ENCODE measurements at regions not wholly inside any gene's neighbourhood (a gene's known extent, or its start where the extent isn't known, plus 50 kb on each side); places are given as distances from the start of the nearest gene placed in this dataset.

DNA sequence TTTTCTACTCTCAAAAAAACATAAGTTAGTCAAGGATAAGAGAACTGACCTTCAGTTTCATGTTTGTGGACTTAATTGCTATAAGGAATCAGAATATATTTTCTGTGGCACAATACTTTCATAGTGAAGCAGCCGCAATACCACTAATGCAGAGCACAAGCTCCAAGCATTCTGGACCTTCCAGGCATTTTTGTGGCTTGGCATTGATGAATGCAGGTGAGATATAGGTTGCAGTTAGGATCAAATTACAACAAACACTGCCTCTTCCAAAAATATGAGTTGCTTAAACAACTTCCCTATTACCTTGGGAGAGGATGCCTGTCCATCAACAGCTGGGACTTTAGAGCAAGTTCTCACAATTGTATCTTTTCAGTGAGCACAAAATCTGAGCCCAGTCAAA is 162.8 kb upstream of the RSPO3 start:
- H3K9me3 ChIP-seq = no peaks in the 10 kb centered on the region
- H3K4me3 ChIP-seq = no peak overlapping the region
- intact Hi-C loops (cut with DNase I; ENCODE audit: low total_unique reads) = no loop called here
- no peaks in the 10 kb centered on the region for H3K36me3 ChIP-seq
- TF ChIP-seq CTCF (IDR thresholded peaks at IDR 0.05) = no peak
- no peak for TF ChIP-seq POLR2A (IDR thresholded peaks at IDR 0.05)
- no peak for TF ChIP-seq POLR2AphosphoS5 (IDR thresholded peaks at IDR 0.05)
- no peaks in the 10 kb centered on the region for H3K4me1 ChIP-seq
- no peak overlapping the region for H3K27ac ChIP-seq
- DNase-seq (ENCODE audit: low spot score in 2 of 2) = no peak
- no peaks in the 10 kb centered on the region for H3K27me3 ChIP-seq

DNA sequence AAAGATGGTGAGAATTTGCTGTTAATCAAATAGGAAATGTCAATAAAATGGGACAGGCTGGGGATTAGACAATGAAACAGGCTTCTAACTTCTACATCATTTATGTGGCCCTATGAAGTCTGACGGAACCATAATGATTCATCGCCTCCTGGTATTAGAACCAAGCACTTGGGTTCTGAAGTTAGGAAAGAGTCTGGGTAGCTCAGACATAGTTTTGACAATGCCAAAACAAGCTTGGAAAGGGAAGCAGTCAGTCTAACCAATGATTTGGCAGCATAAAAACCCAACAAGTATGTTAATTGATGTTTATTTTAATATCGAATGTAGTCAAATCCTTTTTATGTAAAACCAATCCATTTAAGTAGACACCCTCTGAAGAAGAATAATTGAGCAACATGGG is 160.8 kb upstream of the RSPO3 start:
- TF ChIP-seq POLR2A (IDR thresholded peaks at IDR 0.05) (no peak), POLR2AphosphoS5 (IDR thresholded peaks at IDR 0.05) (no peak), CTCF (IDR thresholded peaks at IDR 0.05) (no peak)

GRCh38 chr6:126959765-126960164 is 158.7 kb upstream of the RSPO3 start:
- H3K4me3 ChIP-seq = no peak overlapping the region
- TF ChIP-seq CTCF (IDR thresholded peaks at IDR 0.05) (no peak), POLR2A (IDR thresholded peaks at IDR 0.05) (no peak), POLR2AphosphoS5 (IDR thresholded peaks at IDR 0.05) (no peak)
- intact Hi-C loops (cut with DNase I; ENCODE audit: low total_unique reads) = no loop called here
- no peaks in the 10 kb centered on the region for H3K27me3 ChIP-seq
- no peaks in the 10 kb centered on the region for H3K4me1 ChIP-seq
- no peak for DNase-seq (ENCODE audit: low spot score in 2 of 2)
- H3K36me3 ChIP-seq = no peaks in the 10 kb centered on the region
- H3K27ac ChIP-seq = no peak overlapping the region
- H3K9me3 ChIP-seq = no peaks in the 10 kb centered on the region

More for the DNA sequence above, 160.8 kb upstream of the RSPO3 start:
- no peaks in the 10 kb centered on the region for H3K9me3 ChIP-seq
- intact Hi-C loops (cut with DNase I; ENCODE audit: low total_unique reads) = no loop called here
- no peaks in the 10 kb centered on the region for H3K36me3 ChIP-seq
- no peaks in the 10 kb centered on the region for H3K4me1 ChIP-seq
- no peak overlapping the region for H3K27ac ChIP-seq
- DNase-seq (ENCODE audit: low spot score in 2 of 2) = no peak
- H3K4me3 ChIP-seq = no peak overlapping the region
- H3K27me3 ChIP-seq = no peaks in the 10 kb centered on the region

DNA sequence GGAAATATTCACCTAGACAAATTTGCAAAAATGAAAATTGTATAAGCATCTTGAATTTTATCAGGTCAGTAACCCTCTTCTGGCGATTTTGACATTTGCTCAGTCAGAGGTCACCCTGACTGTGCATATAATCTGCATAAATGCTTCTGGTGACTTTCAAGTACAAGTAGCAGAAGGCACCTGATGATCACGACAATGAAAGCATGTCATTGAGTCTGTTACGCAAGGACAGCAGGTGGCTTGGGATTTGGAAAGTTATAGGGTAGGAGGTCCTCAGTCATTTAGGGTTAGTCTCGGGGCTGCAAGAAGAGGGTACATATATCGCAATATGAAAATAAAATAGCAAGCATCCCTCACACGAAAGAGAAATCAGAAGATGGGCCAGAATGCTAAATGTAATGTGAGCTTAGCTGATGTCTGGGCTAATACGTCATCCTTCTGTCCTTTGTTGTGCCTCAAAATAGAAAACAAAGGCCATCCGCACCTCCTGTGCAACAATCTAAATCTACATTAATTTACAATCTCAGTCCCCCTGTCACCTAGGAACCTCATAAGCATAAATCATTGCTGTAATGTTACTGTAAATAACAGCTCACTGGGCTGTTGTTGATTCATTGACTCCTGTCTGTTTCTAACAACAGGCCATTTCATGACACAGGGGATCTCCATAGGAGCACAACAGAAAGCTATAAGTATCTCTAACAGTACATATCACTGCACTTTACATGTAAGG is 155.2 kb upstream of the RSPO3 start:
- Histone ChIP-seq H3K4me1 (no peaks in the 10 kb centered on the region), H3K27me3 (no peaks in the 10 kb centered on the region), H3K36me3 (no peaks in the 10 kb centered on the region), H3K9me3 (no peaks in the 10 kb centered on the region), H3K27ac (no peak overlapping the region), H3K4me3 (no peak overlapping the region)
- intact Hi-C loops (cut with DNase I; ENCODE audit: low total_unique reads) = no loop called here
- no peak for DNase-seq (ENCODE audit: low spot score in 2 of 2)
- TF ChIP-seq CTCF (IDR thresholded peaks at IDR 0.05) = no peak
- TF ChIP-seq POLR2A (IDR thresholded peaks at IDR 0.05) = no peak
- no peak for TF ChIP-seq POLR2AphosphoS5 (IDR thresholded peaks at IDR 0.05)

DNA sequence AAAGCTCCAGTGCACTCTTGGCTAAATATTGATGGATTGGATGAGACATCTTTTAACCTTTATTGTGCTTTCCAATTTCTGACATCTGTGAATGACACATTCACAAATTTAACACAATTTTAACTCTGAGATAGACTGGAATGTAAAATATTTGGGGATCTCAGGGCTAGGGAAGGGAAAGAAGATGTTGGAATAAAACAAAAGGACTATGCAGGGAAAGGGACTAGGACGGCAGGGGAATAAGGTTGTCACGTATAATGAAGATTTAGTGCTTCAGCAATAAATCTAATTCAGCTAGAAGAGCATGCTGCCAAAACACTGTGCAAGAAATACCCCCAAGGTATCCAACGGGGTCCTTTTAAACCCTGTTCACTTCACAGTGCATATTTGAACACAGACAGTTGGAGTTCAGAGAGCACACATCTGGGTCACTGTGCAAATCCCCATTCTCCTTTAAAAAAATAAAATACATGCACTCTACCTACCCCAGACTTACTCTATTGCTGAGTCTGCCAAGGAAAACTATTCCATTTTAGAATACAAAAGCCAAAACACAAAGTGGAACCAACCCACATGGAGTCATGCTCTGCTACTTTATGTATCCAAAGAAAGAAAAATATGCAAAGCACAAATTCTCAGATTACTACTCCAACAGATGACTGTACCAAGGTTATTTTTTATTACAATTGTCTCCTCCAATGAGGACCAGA is 151.0 kb upstream of the RSPO3 start:
- Histone ChIP-seq H3K4me3 (no peak overlapping the region), H3K27me3 (no peaks in the 10 kb centered on the region), H3K27ac (no peak overlapping the region), H3K4me1 (no peaks in the 10 kb centered on the region), H3K36me3 (no peaks in the 10 kb centered on the region), H3K9me3 (no peaks in the 10 kb centered on the region)
- intact Hi-C loops (cut with DNase I; ENCODE audit: low total_unique reads) = no loop called here
- DNase-seq (ENCODE audit: low spot score in 2 of 2) = no peak
- TF ChIP-seq POLR2A (IDR thresholded peaks at IDR 0.05) (no peak), POLR2AphosphoS5 (IDR thresholded peaks at IDR 0.05) (no peak), CTCF (IDR thresholded peaks at IDR 0.05) (no peak)
